Naive thymus-derived CD8-positive, alpha-beta T cell (primary cell): ENCODE measurements at regions not wholly inside any gene's neighbourhood (a gene's known extent, or its start where the extent isn't known, plus 50 kb on each side); places are given as distances from the start of the nearest gene placed in this dataset.
A peak's percentile ranks its signal among the peaks of the same experiment; 100 is the strongest.
"Not testable (repeated sequence)": the region's sequence is repeated elsewhere in the genome, so short reads cannot be mapped to it uniquely, and the experiment has no call there.

Source experiments
- ATAC-seq, 2 donors: fragments of 150-1000 bp; cut with Tn5 transposase in 1 of 2; sonication (Bioruptor Pico), chemical (Tn5 transposase) in 1 of 2; 1 replicate in 1 of 2; 2 replicates in 1 of 2; pipeline ENCODE4 v1.10.0; 2021; ENCODE audit warnings: mild to moderate bottlenecking in 2 of 2, moderate library complexity in 2 of 2
- POLR2A ChIA-PET: fragments of 350-600 bp; sonication (Branson Sonifier 250); formaldehyde crosslinking; loops from one replicate; lab custom pipeline; 2021; ENCODE audit warnings: antibody characterized with exemption; lab: Charles Lee
- DNase-seq, 10 donors: peaks; one replicate each; pipeline versions ENCODE4 v3.0.0 to v3.0.0-alpha.2; 2020 to 2022
- H3K27ac Mint-ChIP-seq, 10 donors: one replicate each; pipeline ENCODE4 v1.8.0; 2020 to 2022; ENCODE audit warnings: mild to moderate bottlenecking in 10 of 10, mixed read lengths in 10 of 10, moderate library complexity in 4 of 10, inconsistent platforms in 1 of 10
- H3K27me3 Mint-ChIP-seq, 5 donors: one replicate each; pipeline ENCODE4 v1.8.0; 2021 to 2022; ENCODE audit warnings: mixed read lengths in 5 of 5
- H3K36me3 Mint-ChIP-seq, 3 donors: one replicate each; pipeline ENCODE4 v1.8.0; 2020 to 2022; ENCODE audit warnings: mixed read lengths in 3 of 3, mild to moderate bottlenecking in 2 of 3, inconsistent platforms in 1 of 3
- H3K4me1 Mint-ChIP-seq, 4 donors: one replicate each; pipeline ENCODE4 v1.8.0; 2021 to 2022; ENCODE audit warnings: mixed read lengths in 4 of 4
- H3K4me3 Mint-ChIP-seq, 10 donors: one replicate each; pipeline ENCODE4 v1.8.0; 2020 to 2022; ENCODE audit warnings: mild to moderate bottlenecking in 10 of 10, mixed read lengths in 10 of 10, moderate library complexity in 6 of 10, inconsistent platforms in 1 of 10
- H3K9me3 Mint-ChIP-seq, 9 donors: one replicate each; pipeline ENCODE4 v1.8.0; 2020 to 2022; ENCODE audit warnings: mixed read lengths in 9 of 9, mild to moderate bottlenecking in 3 of 9, inconsistent platforms in 1 of 9, moderate library complexity in 1 of 9

- DNase-seq (no peak), ATAC-seq (no peak)
- peaks cover 0 to under 1% (median 0%) of the 10 kb centered on the region in 5 donors for H3K27me3 Mint-ChIP-seq
- no peaks in the 10 kb centered on the region for H3K36me3 Mint-ChIP-seq
- peaks cover 0 to 7% (median 0%) of the 10 kb centered on the region in 9 donors for H3K9me3 Mint-ChIP-seq
- POLR2A ChIA-PET = no interaction called here
- H3K4me3 Mint-ChIP-seq = no peak overlapping the region
- peaks cover 0 to 8% (median 2%) of the 10 kb centered on the region in 4 donors for H3K4me1 Mint-ChIP-seq
- no peak overlapping the region for H3K27ac Mint-ChIP-seq
These were observed 166.1 kb upstream of the NRG3 start for GRCh38 chr10:81708929-81709328.

GRCh38 chr10:81722399-81722798, 152.6 kb upstream of the NRG3 start:
- POLR2A ChIA-PET = interaction anchor here (0.7 kb wide), 1 partner anchor 47 kb away, joined by 4 read pairs; no protein-coding TSS in a partner anchor
- ATAC-seq (no peak), DNase-seq (no peak)
- no peak overlapping the region for H3K4me3 Mint-ChIP-seq
- peaks cover 8 to 33% (median 29%) of the 10 kb centered on the region in 4 donors for H3K4me1 Mint-ChIP-seq
- H3K36me3 Mint-ChIP-seq = peaks cover 0 to 6% (median 0%) of the 10 kb centered on the region in 3 donors
- peak overlapping the region in 1 of 10 donors; percentile 37 for H3K27ac Mint-ChIP-seq
- H3K27me3 Mint-ChIP-seq = no peaks in the 10 kb centered on the region
- peaks cover 0 to 7% (median 0%) of the 10 kb centered on the region in 9 donors for H3K9me3 Mint-ChIP-seq

- Mint-ChIP-seq H3K27ac (peak overlapping the region; percentile 58 to 96 (median 85)), H3K4me1 (peaks cover 8 to 33% (median 29%) of the 10 kb centered on the region in 4 donors), H3K27me3 (no peaks in the 10 kb centered on the region), H3K9me3 (peaks cover 0 to 7% (median 0%) of the 10 kb centered on the region in 9 donors), H3K36me3 (peaks cover 0 to 3% (median 0%) of the 10 kb centered on the region in 3 donors), H3K4me3 (peak overlapping the region; percentile 8 to 77 (median 56))
- ATAC-seq = peak; percentile 44 to 63
- POLR2A ChIA-PET = no interaction called here
- peak in 2 of 10 donors; percentile 18 to 21 for DNase-seq
These were observed 150.6 kb upstream of the NRG3 start for GRCh38 chr10:81724431-81724830.

GRCh38 chr10:81725851-81726250, 149.1 kb upstream of the NRG3 start:
- Mint-ChIP-seq H3K4me3 (no peak overlapping the region), H3K4me1 (peaks cover 13 to 37% (median 30%) of the 10 kb centered on the region in 4 donors), H3K9me3 (peaks cover 0 to 2% (median 0%) of the 10 kb centered on the region in 9 donors), H3K27ac (peak overlapping the region in 5 of 10 donors; percentile 66 to 96 (median 87)), H3K36me3 (no peaks in the 10 kb centered on the region), H3K27me3 (no peaks in the 10 kb centered on the region)
- POLR2A ChIA-PET = no interaction called here
- ATAC-seq = no peak
- no peak for DNase-seq

GRCh38 chr10:81728692-81729091, 146.3 kb upstream of the NRG3 start:
- no peak overlapping the region for H3K4me3 Mint-ChIP-seq
- no peaks in the 10 kb centered on the region for H3K36me3 Mint-ChIP-seq
- ATAC-seq = no peak

GRCh38 chr10:81730891-81731290, 144.1 kb upstream of the NRG3 start:
- no peak for ATAC-seq
- Mint-ChIP-seq H3K27me3 (no peaks in the 10 kb centered on the region), H3K27ac (no peak overlapping the region), H3K36me3 (no peaks in the 10 kb centered on the region), H3K4me1 (peaks cover 5 to 16% (median 11%) of the 10 kb centered on the region in 4 donors), H3K9me3 (peaks cover 0 to 9% (median 0%) of the 10 kb centered on the region in 9 donors), H3K4me3 (no peak overlapping the region)
- POLR2A ChIA-PET = no interaction called here
- DNase-seq = no peak

More at GRCh38 chr10:81728692-81729091, 146.3 kb upstream of the NRG3 start:
- Mint-ChIP-seq H3K27me3 (no peaks in the 10 kb centered on the region), H3K27ac (peak overlapping the region in 1 of 10 donors; percentile 46), H3K4me1 (peaks cover 13 to 38% (median 32%) of the 10 kb centered on the region in 4 donors), H3K9me3 (peaks cover 0 to 4% (median 0%) of the 10 kb centered on the region in 9 donors)
- DNase-seq = no peak
- POLR2A ChIA-PET = no interaction called here

- no peak for ATAC-seq
- POLR2A ChIA-PET = no interaction called here
These were observed 141.5 kb upstream of the NRG3 start for GRCh38 chr10:81733542-81733941.

GRCh38 chr10:81735167-81735566, 139.8 kb upstream of the NRG3 start:
- DNase-seq, H3K4me3 Mint-ChIP-seq, POLR2A ChIA-PET, ATAC-seq, H3K4me1 Mint-ChIP-seq, H3K27ac Mint-ChIP-seq, H3K36me3 Mint-ChIP-seq, H3K27me3 Mint-ChIP-seq: not testable (repeated sequence)
- peaks cover 3 to 29% (median 14%) of the 10 kb centered on the region in 9 donors for H3K9me3 Mint-ChIP-seq

More at GRCh38 chr10:81733542-81733941, 141.5 kb upstream of the NRG3 start:
- Mint-ChIP-seq H3K27me3 (peaks cover 0 to 5% (median 0%) of the 10 kb centered on the region in 5 donors), H3K9me3 (peaks cover 3 to 29% (median 14%) of the 10 kb centered on the region in 9 donors), H3K27ac (no peak overlapping the region), H3K36me3 (peaks cover 0 to under 1% (median 0%) of the 10 kb centered on the region in 3 donors), H3K4me3 (no peak overlapping the region), H3K4me1 (peaks cover 4 to 9% (median 5%) of the 10 kb centered on the region in 4 donors)
- no peak for DNase-seq

- no peak for ATAC-seq
- H3K27ac Mint-ChIP-seq = no peak overlapping the region
- peaks cover 0 to 14% (median 3%) of the 10 kb centered on the region in 9 donors for H3K9me3 Mint-ChIP-seq
- H3K36me3 Mint-ChIP-seq = no peaks in the 10 kb centered on the region
- no peaks in the 10 kb centered on the region for H3K4me1 Mint-ChIP-seq
- DNase-seq = no peak
- H3K27me3 Mint-ChIP-seq = no peaks in the 10 kb centered on the region
- POLR2A ChIA-PET = no interaction called here
- H3K4me3 Mint-ChIP-seq = no peak overlapping the region
These were observed 115.9 kb upstream of the NRG3 start for GRCh38 chr10:81759111-81759510.

- no peak for DNase-seq
- Mint-ChIP-seq H3K27ac (no peak overlapping the region), H3K9me3 (peaks cover 0 to 14% (median 0%) of the 10 kb centered on the region in 9 donors), H3K4me3 (no peak overlapping the region), H3K36me3 (peaks cover 0 to 1% (median 0%) of the 10 kb centered on the region in 3 donors), H3K4me1 (peaks cover 0 to 3% (median under 1%) of the 10 kb centered on the region in 4 donors), H3K27me3 (no peaks in the 10 kb centered on the region)
- POLR2A ChIA-PET = no interaction called here
- ATAC-seq = no peak
These were observed 90.8 kb upstream of the NRG3 start for GRCh38 chr10:81784111-81784597.

- Mint-ChIP-seq H3K27me3 (peaks cover 0 to 2% (median 0%) of the 10 kb centered on the region in 5 donors), H3K4me1 (peaks cover 0 to 3% (median under 1%) of the 10 kb centered on the region in 4 donors), H3K9me3 (peaks cover 0 to 4% (median 0%) of the 10 kb centered on the region in 9 donors), H3K27ac (no peak overlapping the region), H3K36me3 (no peaks in the 10 kb centered on the region), H3K4me3 (no peak overlapping the region)
- POLR2A ChIA-PET = no interaction called here
- no peak for ATAC-seq
- DNase-seq = no peak
These were observed 82.3 kb upstream of the NRG3 start for GRCh38 chr10:81792729-81793128.

GRCh38 chr10:81806842-81807241, 68.2 kb upstream of the NRG3 start:
- Mint-ChIP-seq H3K27me3 (no peaks in the 10 kb centered on the region), H3K4me1 (peaks cover 0 to 2% (median 0%) of the 10 kb centered on the region in 4 donors), H3K27ac (no peak overlapping the region), H3K4me3 (no peak overlapping the region), H3K9me3 (peaks cover 11 to 48% (median 19%) of the 10 kb centered on the region in 9 donors), H3K36me3 (peaks cover 0 to 15% (median 7%) of the 10 kb centered on the region in 3 donors)
- DNase-seq (no peak), ATAC-seq (no peak)
- POLR2A ChIA-PET = no interaction called here

GRCh38 chr10:81814842-81815241, 60.2 kb upstream of the NRG3 start:
- Mint-ChIP-seq H3K9me3 (peaks cover 0 to 12% (median under 1%) of the 10 kb centered on the region in 9 donors), H3K36me3 (no peaks in the 10 kb centered on the region), H3K27me3 (no peaks in the 10 kb centered on the region), H3K27ac (no peak overlapping the region), H3K4me1 (peaks cover 0 to 1% (median 0%) of the 10 kb centered on the region in 4 donors), H3K4me3 (no peak overlapping the region)
- ATAC-seq (no peak), DNase-seq (no peak)
- POLR2A ChIA-PET = no interaction called here
